ENCODE measurements at regions not wholly inside any gene's neighbourhood (a gene's known extent, or its start where the extent isn't known, plus 50 kb on each side); places are given as distances from the start of the nearest gene placed in this dataset.

DNA sequence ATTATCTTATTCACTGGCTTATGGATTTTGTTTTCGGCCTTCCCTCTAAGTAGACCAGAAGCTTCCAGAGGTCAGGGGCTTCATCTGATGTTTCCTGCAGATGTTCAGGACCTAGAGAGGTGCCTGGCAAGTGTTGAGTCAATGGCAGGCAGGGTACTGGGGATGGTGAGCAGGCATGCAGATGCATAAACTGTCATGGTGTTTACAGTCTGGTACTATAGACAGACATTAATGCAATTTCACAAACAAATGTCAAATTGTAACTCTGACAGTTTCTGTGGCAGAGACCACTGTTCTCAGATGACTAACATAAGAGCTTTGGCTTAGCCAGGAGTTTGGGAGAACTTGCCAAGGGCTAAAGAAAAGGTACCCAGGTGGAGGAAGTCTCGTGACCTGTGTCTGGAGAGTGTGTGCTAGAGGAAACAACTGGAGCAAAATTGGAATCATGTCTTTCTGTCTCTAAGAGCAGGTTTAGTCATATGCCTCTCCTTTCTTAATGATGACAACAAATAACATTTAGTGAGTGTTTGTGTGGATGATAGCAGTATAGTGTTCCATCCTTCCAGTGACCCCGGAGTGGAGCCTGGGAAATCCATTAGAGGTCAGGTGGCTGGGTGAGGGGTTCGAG, 53.7 kb upstream of the TRAK1 start:
- in situ Hi-C loops (cut with HindIII; ENCODE audit: low pct_unique_long_range_greater_than_20kb, low sequenced_read_pairs), result no loop called here
- no peak for TF ChIP-seq JUND (IDR thresholded peaks at IDR 0.05; ENCODE audit: low read depth)
- no peak for DNase-seq (ENCODE audit: low read depth in 1 of 2, low spot score in 1 of 2)

DNA sequence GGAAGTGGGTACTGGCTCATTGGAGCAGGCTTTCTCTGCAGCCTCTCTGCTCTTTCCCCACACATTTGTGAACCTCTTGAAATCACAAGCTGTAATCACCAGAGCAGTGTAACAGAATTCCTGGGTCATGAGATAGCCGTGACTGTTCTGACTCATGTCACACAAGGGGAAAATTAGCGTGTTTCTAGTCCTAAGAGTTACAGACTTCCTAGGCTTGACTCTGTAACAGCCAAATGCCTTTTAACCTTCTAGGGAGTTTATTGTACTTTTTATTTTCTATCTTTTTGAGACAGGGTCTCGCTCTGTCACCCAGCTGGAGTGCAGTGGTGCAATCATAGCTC, 54.7 kb upstream of the TRAK1 start:
- no peak for TF ChIP-seq JUND (IDR thresholded peaks at IDR 0.05; ENCODE audit: low read depth)
- in situ Hi-C loops (cut with HindIII; ENCODE audit: low pct_unique_long_range_greater_than_20kb, low sequenced_read_pairs), result no loop called here
- DNase-seq (ENCODE audit: low read depth in 1 of 2, low spot score in 1 of 2), result no peak

DNA sequence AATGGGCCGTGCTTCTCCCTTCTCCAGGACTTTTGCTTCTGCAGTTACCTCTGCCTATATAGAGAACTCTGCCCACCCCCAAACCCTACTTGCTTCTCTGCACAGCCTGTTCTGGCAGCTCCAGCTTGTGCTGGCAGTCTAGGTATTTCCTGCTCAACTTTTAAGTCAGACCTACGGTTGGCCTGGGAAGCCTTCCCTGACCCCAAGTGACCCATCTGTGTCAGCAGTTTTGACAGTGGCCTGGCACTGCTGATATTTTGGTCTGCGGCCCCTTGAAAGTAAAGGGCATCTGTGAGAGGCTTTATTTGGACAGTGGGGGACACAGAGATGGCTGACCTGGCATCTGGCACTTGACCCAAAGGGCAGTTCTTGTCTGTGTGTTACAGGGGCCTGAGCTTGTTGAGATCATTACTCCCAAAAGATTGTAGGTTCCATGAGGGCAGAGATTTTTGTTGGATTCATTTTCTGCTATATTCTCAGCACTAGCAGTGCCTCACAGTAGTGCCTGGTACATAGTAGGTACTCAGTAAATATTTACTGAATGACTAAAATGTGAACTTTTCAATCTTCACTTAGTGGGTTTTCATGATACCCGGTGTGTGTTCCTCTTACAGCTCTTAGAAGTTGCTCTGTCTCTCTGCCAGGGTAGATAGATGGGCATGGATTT, 55.2 kb upstream of the TRAK1 start:
- DNase-seq (ENCODE audit: low read depth in 1 of 2, low spot score in 1 of 2), result no peak
- no peak for TF ChIP-seq JUND (IDR thresholded peaks at IDR 0.05; ENCODE audit: low read depth)
- in situ Hi-C loops (cut with HindIII; ENCODE audit: low pct_unique_long_range_greater_than_20kb, low sequenced_read_pairs), result no loop called here

DNA sequence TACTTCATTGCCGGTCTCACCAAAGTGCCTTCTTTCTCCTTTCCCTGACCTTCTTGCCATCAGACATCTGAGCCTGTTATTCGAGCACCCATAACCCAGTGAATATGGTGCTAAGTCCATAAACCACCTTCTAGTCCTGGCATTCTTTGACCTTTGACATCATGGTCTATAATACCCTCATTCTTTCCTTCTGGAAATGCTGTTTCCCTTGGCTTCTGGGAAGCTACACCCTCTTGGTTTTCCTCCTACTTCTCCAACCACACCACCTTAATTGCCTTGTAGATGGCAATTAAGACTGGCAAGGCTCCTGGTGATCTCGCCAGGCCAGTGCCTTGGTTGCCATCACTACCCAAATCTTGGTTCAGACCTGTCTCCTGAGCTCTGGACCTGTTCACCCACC, 56.1 kb upstream of the TRAK1 start:
- no peak for TF ChIP-seq JUND (IDR thresholded peaks at IDR 0.05; ENCODE audit: low read depth)
- in situ Hi-C loops (cut with HindIII; ENCODE audit: low pct_unique_long_range_greater_than_20kb, low sequenced_read_pairs), result no loop called here
- no peak for DNase-seq (ENCODE audit: low read depth in 1 of 2, low spot score in 1 of 2)

DNA sequence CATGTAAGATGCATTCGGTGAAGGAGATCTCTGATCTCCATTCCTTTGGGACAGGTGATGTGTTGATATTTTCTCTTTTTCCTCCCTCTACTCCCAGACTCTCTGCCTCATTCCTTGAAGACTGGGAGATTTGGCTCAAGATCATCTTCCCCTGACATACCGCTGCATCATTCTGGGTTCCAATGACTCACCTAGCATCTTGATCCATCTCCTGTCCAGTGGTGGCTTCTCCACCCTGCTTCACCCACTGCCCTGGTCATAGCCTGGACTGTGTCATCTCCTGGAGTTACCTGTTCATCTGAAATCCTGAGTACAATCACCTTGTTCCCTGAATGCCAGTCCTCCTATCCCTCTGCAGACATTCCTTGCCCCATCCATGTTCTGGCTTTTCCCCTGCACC, 57.4 kb upstream of the TRAK1 start:
- TF ChIP-seq JUND (IDR thresholded peaks at IDR 0.05; ENCODE audit: low read depth), result no peak
- in situ Hi-C loops (cut with HindIII; ENCODE audit: low pct_unique_long_range_greater_than_20kb, low sequenced_read_pairs), result no loop called here
- DNase-seq (ENCODE audit: low read depth in 1 of 2, low spot score in 1 of 2), result no peak

DNA sequence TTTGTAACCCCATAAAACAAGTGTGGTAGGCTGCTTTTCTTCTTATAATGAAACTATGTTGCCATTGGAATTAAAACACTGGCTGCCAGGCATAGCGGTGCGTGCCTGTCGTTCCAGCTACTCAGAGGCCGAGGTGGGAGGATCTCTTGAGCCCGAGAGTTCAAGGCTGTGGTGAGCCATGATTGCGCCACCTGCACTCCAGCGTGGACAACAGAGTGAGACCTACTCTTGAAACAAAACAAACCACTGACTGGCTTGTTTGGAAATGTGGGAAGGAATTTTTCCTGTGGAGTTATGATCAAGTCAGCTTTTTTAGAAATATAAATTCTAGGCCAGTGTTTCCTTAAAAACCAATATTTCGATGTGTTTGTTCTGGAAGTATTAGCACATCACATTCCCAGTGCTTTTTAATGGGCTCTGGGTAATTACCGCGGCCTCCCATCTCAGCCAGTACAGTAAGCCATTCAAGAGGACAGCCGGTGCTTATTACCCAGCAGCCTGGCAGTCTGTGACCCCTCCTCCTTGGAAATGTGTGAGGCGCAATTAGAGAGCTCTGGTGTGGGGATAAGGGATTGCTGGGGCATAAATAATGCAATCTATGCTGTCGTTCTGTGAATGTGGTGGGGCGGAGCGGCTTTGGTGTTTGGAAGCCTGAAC, 58.3 kb upstream of the TRAK1 start:
- in situ Hi-C loops (cut with HindIII; ENCODE audit: low pct_unique_long_range_greater_than_20kb, low sequenced_read_pairs), result no loop called here
- no peak for TF ChIP-seq JUND (IDR thresholded peaks at IDR 0.05; ENCODE audit: low read depth)
- DNase-seq (ENCODE audit: low read depth in 1 of 2, low spot score in 1 of 2), result peak in 1 of 2 experiments; percentile 70

DNA sequence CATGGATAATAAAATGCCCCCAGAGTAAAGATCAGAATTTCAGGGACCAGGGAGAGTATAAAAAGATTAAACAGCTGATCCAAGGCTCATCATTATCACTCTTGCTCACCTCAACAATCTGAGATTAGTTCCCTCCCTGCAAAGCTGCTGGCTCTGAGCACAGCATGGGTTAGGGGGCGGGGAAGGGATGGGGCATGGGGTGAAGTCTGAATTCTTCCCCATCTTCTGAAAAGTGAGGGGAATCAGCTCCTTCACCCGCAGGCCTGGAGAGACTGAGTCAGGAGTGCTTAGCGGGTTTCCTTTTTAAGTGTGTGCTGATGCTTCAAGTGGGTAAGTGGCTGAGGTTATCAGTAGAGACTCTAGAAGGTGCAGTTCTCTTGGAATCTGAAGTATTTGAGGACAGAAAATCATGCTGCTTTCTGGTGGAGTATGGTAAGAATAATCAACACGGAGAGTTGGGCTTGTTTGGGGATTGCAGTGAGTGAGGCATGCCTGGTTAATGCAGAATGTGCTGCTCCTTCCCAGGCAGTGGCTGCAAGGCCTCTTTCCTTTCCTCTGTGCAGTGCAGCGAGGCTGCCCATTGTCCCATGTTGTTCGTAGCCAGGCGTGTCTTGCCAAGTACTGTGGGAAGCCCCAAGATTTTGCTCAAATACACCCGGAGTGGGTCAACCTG, 59.2 kb upstream of the TRAK1 start:
- no peak for DNase-seq (ENCODE audit: low read depth in 1 of 2, low spot score in 1 of 2)
- TF ChIP-seq JUND (IDR thresholded peaks at IDR 0.05; ENCODE audit: low read depth), result no peak

DNA sequence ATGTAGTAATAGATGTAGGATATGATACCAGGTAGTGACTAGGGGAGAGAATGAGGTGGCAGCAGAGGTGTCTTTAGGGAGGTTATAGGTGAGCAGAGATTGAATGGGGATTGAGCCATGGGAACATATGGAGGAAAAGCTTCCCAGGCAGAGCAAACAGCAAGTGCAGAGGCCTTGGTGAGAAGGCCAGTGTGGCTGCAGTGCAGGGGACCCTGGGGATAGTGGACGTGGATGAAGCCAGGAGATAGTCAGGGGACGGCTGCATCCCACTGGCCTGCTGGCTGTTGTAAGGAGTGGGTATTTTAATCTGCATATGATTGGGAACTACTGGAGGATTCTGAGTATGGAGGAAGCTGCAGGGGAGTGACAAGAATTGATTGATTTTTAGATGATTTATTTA, 62.7 kb upstream of the TRAK1 start:
- no peak for DNase-seq (ENCODE audit: low read depth in 1 of 2, low spot score in 1 of 2)
- in situ Hi-C loops (cut with HindIII; ENCODE audit: low pct_unique_long_range_greater_than_20kb, low sequenced_read_pairs), result no loop called here
- no peak for TF ChIP-seq JUND (IDR thresholded peaks at IDR 0.05; ENCODE audit: low read depth)

More for the DNA sequence above, 59.2 kb upstream of the TRAK1 start:
- in situ Hi-C loops (cut with HindIII; ENCODE audit: low pct_unique_long_range_greater_than_20kb, low sequenced_read_pairs), result no loop called here

DNA sequence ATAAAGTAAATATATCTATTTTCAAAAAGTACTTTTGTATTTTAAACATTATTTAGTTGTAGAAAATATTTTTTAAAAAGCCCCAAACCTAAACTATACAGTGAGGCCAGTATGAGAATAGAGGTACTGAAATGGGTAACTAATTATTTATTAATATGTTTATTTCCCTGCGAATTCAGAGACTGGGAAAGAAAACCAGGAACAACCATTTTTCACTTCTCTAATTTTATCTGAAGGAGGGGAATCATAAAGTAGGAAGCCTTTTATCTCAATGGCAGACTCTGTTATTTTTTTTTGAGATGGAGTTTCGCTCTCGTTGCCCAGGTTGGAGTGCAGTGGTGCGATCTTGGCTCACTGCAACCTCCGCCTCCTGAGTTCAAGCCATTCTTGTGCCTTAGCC, 63.6 kb upstream of the TRAK1 start:
- TF ChIP-seq JUND (IDR thresholded peaks at IDR 0.05; ENCODE audit: low read depth), result no peak
- no peak for DNase-seq (ENCODE audit: low read depth in 1 of 2, low spot score in 1 of 2)
- in situ Hi-C loops (cut with HindIII; ENCODE audit: low pct_unique_long_range_greater_than_20kb, low sequenced_read_pairs), result no loop called here

DNA sequence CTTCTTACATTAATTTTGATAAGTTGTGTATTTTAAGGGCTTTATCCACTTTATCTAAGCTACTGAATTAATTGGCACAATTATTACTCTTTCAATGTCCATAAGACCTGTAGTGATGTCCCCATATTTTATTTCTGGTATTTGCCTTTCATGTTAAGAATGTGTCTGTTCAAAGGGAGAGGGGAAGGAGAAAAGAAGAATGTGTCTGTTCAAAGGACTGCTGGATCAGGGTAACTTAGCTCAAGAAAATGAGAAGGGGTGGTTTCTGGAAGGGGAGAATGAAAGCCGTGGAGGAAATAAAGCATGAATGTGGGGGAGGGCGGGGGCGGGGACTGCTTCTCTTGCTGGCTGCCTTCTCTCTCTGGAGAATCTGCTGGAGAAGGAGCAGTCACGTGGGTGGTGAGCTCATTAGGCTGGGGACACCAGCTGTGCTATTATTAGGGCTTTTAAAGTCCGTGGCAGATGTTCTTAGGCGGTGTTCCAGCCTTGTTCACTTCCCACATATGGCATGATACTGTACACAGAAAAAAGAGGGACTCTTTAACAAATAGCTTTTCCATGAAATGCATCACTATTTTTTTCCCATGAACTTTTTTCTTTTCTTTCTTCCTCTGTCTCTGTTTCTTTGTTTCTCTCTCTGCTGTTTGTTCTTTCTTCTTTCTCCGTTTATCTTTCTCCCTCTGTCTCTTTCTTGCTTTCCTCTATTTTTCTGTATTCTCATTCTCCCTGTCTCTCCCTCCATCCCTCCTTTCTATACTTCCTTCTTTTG, 63.7 kb upstream of the ULK4 start:
- peak; percentile 41 to 50 for DNase-seq (ENCODE audit: low read depth in 1 of 2, low spot score in 1 of 2)
- no peak for TF ChIP-seq JUND (IDR thresholded peaks at IDR 0.05; ENCODE audit: low read depth)
- in situ Hi-C loops (cut with HindIII; ENCODE audit: low pct_unique_long_range_greater_than_20kb, low sequenced_read_pairs), result no loop called here

DNA sequence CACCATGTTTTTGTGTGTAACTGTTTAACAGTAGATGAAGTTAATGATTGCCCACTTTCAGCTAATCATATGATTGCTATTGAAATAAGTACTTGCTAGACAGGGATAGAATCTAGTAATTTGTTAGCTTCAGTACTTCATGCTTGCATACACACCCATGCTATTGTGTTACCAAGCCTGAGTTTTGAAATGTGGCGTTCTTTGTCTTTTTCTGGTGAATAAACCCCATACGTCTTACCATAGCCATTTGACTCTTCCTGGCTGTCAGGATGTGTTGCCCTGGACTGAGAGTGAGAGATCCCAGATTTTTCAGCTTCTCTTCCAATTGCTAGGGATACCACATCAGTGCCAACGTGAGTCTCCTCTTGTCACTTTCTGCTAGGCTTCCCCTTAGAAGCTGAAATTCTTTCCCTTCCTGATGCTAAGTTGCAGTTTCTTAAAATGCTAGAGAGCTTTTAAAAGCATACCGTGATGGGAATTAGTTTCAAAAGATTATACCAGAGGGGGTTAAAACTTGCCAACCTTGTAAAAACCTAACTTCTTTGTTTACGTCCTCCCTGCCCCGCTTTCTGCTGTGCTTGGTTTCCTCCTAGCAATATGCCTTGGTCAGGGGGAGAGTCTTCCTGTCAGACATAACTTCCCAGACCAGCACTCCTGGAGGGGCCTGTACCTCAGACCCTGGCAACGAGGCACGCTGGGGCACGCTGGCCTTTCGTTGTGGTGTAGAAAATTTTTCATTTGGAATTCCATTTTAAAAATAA, 62.9 kb upstream of the ULK4 start:
- TF ChIP-seq JUND (IDR thresholded peaks at IDR 0.05; ENCODE audit: low read depth), result no peak
- in situ Hi-C loops (cut with HindIII; ENCODE audit: low pct_unique_long_range_greater_than_20kb, low sequenced_read_pairs), result no loop called here
- no peak for DNase-seq (ENCODE audit: low read depth in 1 of 2, low spot score in 1 of 2)

DNA sequence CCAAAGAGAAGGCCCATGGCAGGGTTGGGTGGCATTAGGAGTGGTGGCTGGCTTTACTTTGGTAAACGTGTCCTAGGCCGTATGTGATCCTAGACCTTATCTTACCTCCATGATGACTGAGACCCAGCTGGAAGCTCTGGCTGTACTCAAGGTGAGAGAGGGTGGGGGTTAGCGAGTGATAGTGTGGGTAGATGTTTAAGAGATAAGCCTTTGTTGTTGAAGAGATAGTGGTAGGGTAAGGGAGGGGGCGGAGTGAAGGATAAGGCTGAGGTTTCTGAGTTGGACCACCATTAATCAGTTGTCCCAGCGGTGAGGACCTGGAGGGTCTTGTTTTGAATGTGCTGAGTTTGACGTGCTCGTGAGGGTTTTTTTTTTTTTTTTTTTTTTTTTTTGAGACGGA, 61.5 kb upstream of the ULK4 start:
- TF ChIP-seq JUND (IDR thresholded peaks at IDR 0.05; ENCODE audit: low read depth), result no peak
- DNase-seq (ENCODE audit: low read depth in 1 of 2, low spot score in 1 of 2), result no peak
- in situ Hi-C loops (cut with HindIII; ENCODE audit: low pct_unique_long_range_greater_than_20kb, low sequenced_read_pairs), result no loop called here

Data from T47D (cell line).